ENCODE measurements at regions not wholly inside any gene's neighbourhood (a gene's known extent, or its start where the extent isn't known, plus 50 kb on each side); places are given as distances from the start of the nearest gene placed in this dataset.

- ATAC-seq (ENCODE audit: low FRiP score) (no peak), DNase-seq (ENCODE audit: low spot score) (no peak)
- no peak for TF ChIP-seq CTCF (IDR thresholded peaks at IDR 0.05)
Measured at GRCh38 chr6:11433860-11434259, 103.7 kb upstream of the TMEM170B start.

- TF ChIP-seq CTCF (IDR thresholded peaks at IDR 0.05): no peak
- peak; percentile 49 for ATAC-seq (ENCODE audit: low FRiP score)
- no peak for DNase-seq (ENCODE audit: low spot score)
Measured at GRCh38 chr6:11432713-11433450, 104.7 kb upstream of the TMEM170B start.

GRCh38 chr6:11432091-11432490 is 105.5 kb upstream of the TMEM170B start:
- no peak for ATAC-seq (ENCODE audit: low FRiP score)
- DNase-seq (ENCODE audit: low spot score): no peak

GRCh38 chr6:11431455-11431937 is 106.1 kb upstream of the TMEM170B start:
- no peak for ATAC-seq (ENCODE audit: low FRiP score)
- DNase-seq (ENCODE audit: low spot score): no peak
- no peak for TF ChIP-seq CTCF (IDR thresholded peaks at IDR 0.05)

More at GRCh38 chr6:11432091-11432490, 105.5 kb upstream of the TMEM170B start:
- no peak for TF ChIP-seq CTCF (IDR thresholded peaks at IDR 0.05)

GRCh38 chr6:11430036-11430435 is 107.5 kb upstream of the TMEM170B start:
- ATAC-seq (ENCODE audit: low FRiP score) (no peak), DNase-seq (ENCODE audit: low spot score) (no peak)
- TF ChIP-seq CTCF (IDR thresholded peaks at IDR 0.05): no peak

GRCh38 chr6:11429577-11429976 is 108.0 kb upstream of the TMEM170B start:
- DNase-seq (ENCODE audit: low spot score) (no peak), ATAC-seq (ENCODE audit: low FRiP score) (no peak)
- TF ChIP-seq CTCF (IDR thresholded peaks at IDR 0.05): no peak

- ATAC-seq (ENCODE audit: low FRiP score) (no peak), DNase-seq (ENCODE audit: low spot score) (no peak)
- no peak for TF ChIP-seq CTCF (IDR thresholded peaks at IDR 0.05)
Measured at GRCh38 chr6:11428895-11429294, 108.7 kb upstream of the TMEM170B start.

Measured in omental fat pad (tissue), 3 donors.